ENCODE measurements at regions not wholly inside any gene's neighbourhood (a gene's known extent, or its start where the extent isn't known, plus 50 kb on each side); places are given as distances from the start of the nearest gene placed in this dataset.

- TF ChIP-seq, protein P1, sequence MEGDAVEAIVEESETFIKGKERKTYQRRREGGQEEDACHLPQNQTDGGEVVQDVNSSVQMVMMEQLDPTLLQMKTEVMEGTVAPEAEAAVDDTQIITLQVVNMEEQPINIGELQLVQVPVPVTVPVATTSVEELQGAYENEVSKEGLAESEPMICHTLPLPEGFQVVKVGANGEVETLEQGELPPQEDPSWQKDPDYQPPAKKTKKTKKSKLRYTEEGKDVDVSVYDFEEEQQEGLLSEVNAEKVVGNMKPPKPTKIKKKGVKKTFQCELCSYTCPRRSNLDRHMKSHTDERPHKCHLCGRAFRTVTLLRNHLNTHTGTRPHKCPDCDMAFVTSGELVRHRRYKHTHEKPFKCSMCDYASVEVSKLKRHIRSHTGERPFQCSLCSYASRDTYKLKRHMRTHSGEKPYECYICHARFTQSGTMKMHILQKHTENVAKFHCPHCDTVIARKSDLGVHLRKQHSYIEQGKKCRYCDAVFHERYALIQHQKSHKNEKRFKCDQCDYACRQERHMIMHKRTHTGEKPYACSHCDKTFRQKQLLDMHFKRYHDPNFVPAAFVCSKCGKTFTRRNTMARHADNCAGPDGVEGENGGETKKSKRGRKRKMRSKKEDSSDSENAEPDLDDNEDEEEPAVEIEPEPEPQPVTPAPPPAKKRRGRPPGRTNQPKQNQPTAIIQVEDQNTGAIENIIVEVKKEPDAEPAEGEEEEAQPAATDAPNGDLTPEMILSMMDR (IDR thresholded peaks at IDR 0.05), result no peak
- no peak for TF ChIP-seq POLR2A (IDR thresholded peaks at IDR 0.05)
Observed at GRCh38 chr18:6636091-6636490, 93.4 kb upstream of the ARHGAP28 start.
